SH-SY5Y (cell line): ENCODE measurements at regions not wholly inside any gene's neighbourhood (a gene's known extent, or its start where the extent isn't known, plus 50 kb on each side); places are given as distances from the start of the nearest gene placed in this dataset.

Experiments used
- GATA2 ChIP-seq: IDR thresholded peaks from 2 replicates; pipeline ENCODE4 v1.6.1; 2011; ENCODE audit warnings: mild to moderate bottlenecking, low read depth, low read length
- GATA3 ChIP-seq: IDR thresholded peaks from 2 replicates; pipeline ENCODE4 v1.6.1; 2011; ENCODE audit warnings: low read depth, mild to moderate bottlenecking, low read length, moderate library complexity

DNA sequence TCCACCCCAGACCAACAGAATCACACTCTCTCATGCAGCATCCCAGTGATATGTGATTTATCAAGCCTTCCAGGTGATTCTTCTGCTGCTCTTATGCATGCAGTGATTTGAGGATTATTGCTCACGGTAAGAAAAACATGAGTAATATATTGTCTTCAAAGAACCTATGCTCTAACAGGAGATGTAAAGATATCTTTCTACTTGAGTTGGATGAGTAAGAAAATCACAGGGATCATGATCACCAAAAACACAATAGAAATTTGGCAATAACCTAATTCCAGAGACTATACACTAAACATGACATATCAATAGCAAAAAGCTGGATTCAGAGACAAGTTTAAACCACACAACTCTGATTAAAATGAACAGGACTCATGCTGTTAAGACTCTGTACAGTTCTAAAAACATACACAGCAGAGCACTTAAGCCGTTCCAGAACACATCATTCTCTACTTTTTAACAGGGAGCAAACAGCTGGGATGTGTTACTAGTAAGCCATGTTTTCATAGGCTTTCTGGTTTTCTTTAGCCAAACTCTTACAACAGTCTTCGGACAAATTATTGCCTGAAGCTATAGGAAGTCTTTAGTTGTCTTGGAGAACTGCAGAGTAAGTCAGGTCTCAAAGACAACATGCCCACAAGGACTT is 568.6 kb downstream of the HAO1 start:
- TF ChIP-seq GATA2 = no peak
- no peak for TF ChIP-seq GATA3
